HCT116 (cell line): ENCODE measurements at regions not wholly inside any gene's neighbourhood (a gene's known extent, or its start where the extent isn't known, plus 50 kb on each side); places are given as distances from the start of the nearest gene placed in this dataset.

Experiments used
- ATAC-seq: fragments of 200-7000 bp; cut with Tn5 transposase; 2 replicates; pipeline ENCODE4 v1.9.1; 2020; ENCODE audit warnings: mild to moderate bottlenecking, moderate library complexity
- BruUV-seq: library from RNA; stranded (reverse); fragments of 400-500 nt; replicated peaks from 2 replicates; lab custom pipeline; 2021; lab: Mats Ljungman, UMichigan
- CTCF ChIA-PET: fragments of 300-600 bp; sonication (Branson Sonifier 250); formaldehyde crosslinking; loops from one replicate; lab custom pipeline; 2021; ENCODE audit warnings: antibody characterized with exemption; lab: Charles Lee
- POLR2A ChIA-PET: fragments of 300-600, 350-600 bp; sonication (Branson Sonifier 250); formaldehyde crosslinking; loops from one replicate; lab custom pipeline; 2021; ENCODE audit warnings: antibody characterized with exemption; lab: Charles Lee
- RAD21 ChIA-PET, 2 experiments: fragments of 300-600 bp; sonication (Branson Sonifier 250); formaldehyde crosslinking; loops; one replicate each; lab custom pipeline; 2023; ENCODE audit warnings: low total read pairs in 2 of 2; ENCODE audit not compliant: uncharacterized antibody in 2 of 2, unreplicated experiment in 2 of 2, low non-redundant PET in 1 of 2; lab: Charles Lee
- DNase-seq: peaks from one replicate; pipeline ENCODE4 v3.0.0-alpha.2; 2010; ENCODE audit warnings: low read depth, low spot score
- H2AFZ ChIP-seq: fragments of 200-600 bp; shearing (Covaris generic), sonication (generic); 2 replicates; pipeline ENCODE4 v1.6.1; 2017; ENCODE audit warnings: low read depth, mixed run types, mixed read lengths, antibody characterized with exemption, low read length; ENCODE audit not compliant: poor library complexity, severe bottlenecking
- H3K27ac ChIP-seq: 2 replicates; pipeline ENCODE4 v1.5.1; 2012; ENCODE audit warnings: low read depth, low read length
- H3K27me3 ChIP-seq: fragments of 200-600 bp; sonication (generic); 2 replicates; pipeline ENCODE4 v1.6.1; 2016; ENCODE audit warnings: mixed run types, low read length, mixed read lengths; ENCODE audit not compliant: insufficient read depth
- H3K36me3 ChIP-seq, 2 experiments: fragments of 200-500 bp in 1 of 2; fragments of 200-600 bp in 1 of 2; sonication (Bioruptor generic) in 1 of 2; sonication (generic) in 1 of 2; 2 replicates each; pipeline versions ENCODE4 v1.5.1 to v1.6.1; 2014 to 2016; ENCODE audit warnings: low read length in 2 of 2, inconsistent platforms in 1 of 2, mixed read lengths in 1 of 2, mixed run types in 1 of 2; ENCODE audit not compliant: insufficient read depth in 2 of 2, control insufficient read depth in 1 of 2
- H3K4me1 ChIP-seq, 2 experiments: fragments of 200-600 bp in 1 of 2; sonication (generic) in 1 of 2; 2 replicates each; pipeline versions ENCODE4 v1.5.1 to v1.6.1; 2012 to 2017; ENCODE audit warnings: low read length in 2 of 2, inconsistent platforms in 1 of 2, mild to moderate bottlenecking in 1 of 2, mixed read lengths in 1 of 2, mixed run types in 1 of 2, moderate library complexity in 1 of 2; ENCODE audit not compliant: insufficient read depth in 2 of 2, control insufficient read depth in 1 of 2
- H3K4me2 ChIP-seq: fragments of 200-600 bp; sonication (generic); 2 replicates; pipeline ENCODE4 v1.6.1; 2017; ENCODE audit warnings: mixed run types, low read length, mixed read lengths
- H3K4me3 ChIP-seq, 2 experiments: fragments of 200-600 bp in 1 of 2; sonication (generic) in 1 of 2; replicated peaks in 1 of 2; 2 replicates each; pipeline ENCODE4 v1.5.1; 2011 to 2016; ENCODE audit warnings: low read length in 2 of 2, control low read depth in 1 of 2, low read depth in 1 of 2, mild to moderate bottlenecking in 1 of 2, mixed read lengths in 1 of 2, mixed run types in 1 of 2
- H3K79me2 ChIP-seq: fragments of 200-600 bp; sonication (generic); 2 replicates; pipeline ENCODE4 v1.6.1; 2017; ENCODE audit warnings: mild to moderate bottlenecking, mixed run types, low read length, moderate library complexity, mixed read lengths; ENCODE audit not compliant: insufficient read depth
- H3K9ac ChIP-seq: fragments of 200-600 bp; sonication (generic); 2 replicates; pipeline ENCODE4 v1.6.1; 2016; ENCODE audit warnings: low read length, mixed read lengths
- H3K9me2 ChIP-seq: fragments of 200-600 bp; sonication (generic), shearing (Covaris generic); 2 replicates; pipeline ENCODE4 v1.6.1; 2017; ENCODE audit warnings: mixed run types, mild to moderate bottlenecking, moderate library complexity; ENCODE audit not compliant: insufficient read depth
- H3K9me3 ChIP-seq, 2 experiments: fragments of 200-500 bp in 1 of 2; fragments of 200-600 bp in 1 of 2; sonication (Bioruptor generic) in 1 of 2; sonication (generic) in 1 of 2; 2 replicates each; pipeline ENCODE4 v1.6.1; 2014 to 2017; ENCODE audit warnings: low read length in 2 of 2, mixed read lengths in 2 of 2, inconsistent platforms in 1 of 2, low read depth in 1 of 2, mild to moderate bottlenecking in 1 of 2, mixed run types in 1 of 2, moderate library complexity in 1 of 2; ENCODE audit not compliant: control insufficient read depth in 1 of 2, insufficient read depth in 1 of 2
- H4K20me1 ChIP-seq: fragments of 200-600 bp; sonication (generic), shearing (Covaris generic); 2 replicates; pipeline ENCODE4 v1.6.1; 2017; ENCODE audit warnings: mixed run types, mild to moderate bottlenecking, moderate library complexity; ENCODE audit not compliant: insufficient read depth
- CEBPB ChIP-seq: IDR thresholded peaks from 2 replicates; pipeline ENCODE4 v1.6.1; 2012; ENCODE audit warnings: low read depth
- CTCF ChIP-seq, 3 experiments: fragments of 200-600 bp in 1 of 3; sonication (generic) in 1 of 3; IDR thresholded peaks in 2 of 3; conservative IDR thresholded peaks in 1 of 3; 2 replicates each; pipeline ENCODE4 v1.5.1; 2012 to 2017; ENCODE audit warnings: low read depth in 2 of 3, low read length in 2 of 3, antibody characterized with exemption in 1 of 3, borderline replicate concordance in 1 of 3, control low read depth in 1 of 3, mild to moderate bottlenecking in 1 of 3, mixed read lengths in 1 of 3, mixed run types in 1 of 3, moderate library complexity in 1 of 3; ENCODE audit not compliant: insufficient read depth in 1 of 3
- EGR1 ChIP-seq: IDR thresholded peaks from 2 replicates; pipeline ENCODE4 v1.6.1; 2012; ENCODE audit warnings: low read depth
- ELF1 ChIP-seq: IDR thresholded peaks from 2 replicates; pipeline ENCODE4 v1.6.1; 2012; ENCODE audit warnings: low read depth, borderline replicate concordance
- EZH2 ChIP-seq: fragments of 200-600 bp; sonication (generic); IDR thresholded peaks from 2 replicates; pipeline ENCODE4 v1.6.1; 2017; ENCODE audit warnings: antibody characterized with exemption, mixed run types
- EZH2phosphoT487 ChIP-seq: fragments of 200-600 bp; IDR thresholded peaks from 2 replicates; pipeline ENCODE4 v1.6.1; 2018; ENCODE audit warnings: antibody characterized with exemption, borderline replicate concordance
- FOSL1 ChIP-seq: IDR thresholded peaks from 2 replicates; pipeline ENCODE4 v1.6.1; 2012; ENCODE audit warnings: low read depth
- JUND ChIP-seq: IDR thresholded peaks from 2 replicates; pipeline ENCODE4 v1.6.1; 2012
- MAX ChIP-seq: IDR thresholded peaks from 2 replicates; pipeline ENCODE4 v1.6.1; 2012
- RAD21 ChIP-seq: IDR thresholded peaks from 2 replicates; pipeline ENCODE4 v1.6.1; 2012; ENCODE audit warnings: low read depth, mild to moderate bottlenecking
- REST ChIP-seq: IDR thresholded peaks from 2 replicates; pipeline ENCODE4 v1.6.1; 2012; ENCODE audit warnings: low read depth
- SIN3A ChIP-seq: IDR thresholded peaks from 2 replicates; pipeline ENCODE4 v1.6.1; 2012; ENCODE audit warnings: low read depth
- SP1 ChIP-seq: IDR thresholded peaks from 2 replicates; pipeline ENCODE4 v1.6.1; 2012; ENCODE audit warnings: low read depth
- TCF7L2 ChIP-seq: IDR thresholded peaks from 2 replicates; pipeline ENCODE4 v1.7.0; 2011; ENCODE audit warnings: borderline replicate concordance, inconsistent platforms; ENCODE audit not compliant: insufficient read depth, insufficient read length; ENCODE audit errors: extremely low read depth
- intact Hi-C: fragments of 100-400 bp; cut with micrococcal nuclease; formaldehyde crosslinking; loops from 2 replicates; pipeline ENCODE4 v1.10.0; 2022

- Histone ChIP-seq H3K9me3 (no peaks in the 10 kb centered on the region), H4K20me1 (no peaks in the 10 kb centered on the region), H3K27me3 (no peaks in the 10 kb centered on the region; the same call in 1 of the 2 replicates), H3K4me3 (no peak overlapping the region), H3K4me2 (no peak overlapping the region), H3K27ac (no peak overlapping the region), H3K4me1 (peaks cover 2 to 6% of the 10 kb centered on the region in 2 experiments; a peak in 3 of 4 replicates), H3K9ac (no peak overlapping the region), H3K79me2 (no peaks in the 10 kb centered on the region), H3K36me3 (no peaks in the 10 kb centered on the region), H2AFZ (no peak overlapping the region), H3K9me2 (no peaks in the 10 kb centered on the region)
- no TSS peak for BruUV-seq
- POLR2A ChIA-PET, result no interaction called here
- intact Hi-C loops, result loop anchor here (5.0 to 10.0 kb wide), 2 partner anchors 372 to 800 kb away; no protein-coding TSS in a partner anchor
- CTCF ChIA-PET, result interaction anchor here (1.4 kb wide), 1 partner anchor 222 kb away, joined by 3 read pairs; no protein-coding TSS in a partner anchor
- DNase-seq (no peak), ATAC-seq (no peak)
- no peak for TF ChIP-seq SIN3A
- no peak for TF ChIP-seq RAD21
- TF ChIP-seq SP1, result no peak
- no peak for TF ChIP-seq REST
- no peak for TF ChIP-seq FOSL1
- RAD21 ChIA-PET, result no interaction called here
Observed at GRCh38 chr2:41865263-41865662, 182.6 kb upstream of the PKDCC start.

GRCh38 chr2:41867553-41867952 is 180.3 kb upstream of the PKDCC start:
- no peak for TF ChIP-seq CTCF (IDR thresholded peaks at IDR 0.05 in 2 of 3, conservative IDR thresholded peaks at IDR 0.05 in 1 of 3; ENCODE audit: borderline replicate concordance in 1 of 3, insufficient read depth in 1 of 3, low read depth in 2 of 3, low read length in 2 of 3)
- no peak for TF ChIP-seq EGR1
- no peak for TF ChIP-seq EZH2
- no peak for TF ChIP-seq JUND
- no peak for TF ChIP-seq EZH2phosphoT487
- no peak for TF ChIP-seq CEBPB
- TF ChIP-seq ELF1, result no peak
- no peak for TF ChIP-seq MAX
- no peak for TF ChIP-seq SP1
- TF ChIP-seq TCF7L2, result no peak
- no TSS peak for BruUV-seq
- no peaks in the 10 kb centered on the region for H3K9me3 ChIP-seq
- no peak overlapping the region for H3K9ac ChIP-seq
- H3K36me3 ChIP-seq, result no peaks in the 10 kb centered on the region
- H3K9me2 ChIP-seq, result no peaks in the 10 kb centered on the region
- intact Hi-C loops, result loop anchor here (5.0 to 10.0 kb wide), 2 partner anchors 370 to 797 kb away; no protein-coding TSS in a partner anchor
- no peak overlapping the region for H3K27ac ChIP-seq
- H3K79me2 ChIP-seq, result no peaks in the 10 kb centered on the region
- H3K4me1 ChIP-seq, result no peaks in the 10 kb centered on the region
- CTCF ChIA-PET, result interaction anchor here (2.0 to 7.9 kb wide), 2 partner anchors 14 to 220 kb away, joined by 8 to 158 read pairs; no protein-coding TSS in a partner anchor
- RAD21 ChIA-PET, result interaction anchor here in 1 of 2 experiments (1.1 kb wide), 1 partner anchor 218 kb away, joined by 3 read pairs; no protein-coding TSS in a partner anchor
- H3K27me3 ChIP-seq, result no peaks in the 10 kb centered on the region; the same call in 1 of the 2 replicates
- no peak overlapping the region for H3K4me3 ChIP-seq
- no peak overlapping the region for H3K4me2 ChIP-seq
- H4K20me1 ChIP-seq, result no peaks in the 10 kb centered on the region
- POLR2A ChIA-PET, result no interaction called here
- DNase-seq, result no peak
- ATAC-seq, result no peak
- H2AFZ ChIP-seq, result no peak overlapping the region
